Activated B cell treated with CpG ODN at 0.5 μM for 24 hours (primary cell): ENCODE measurements at regions not wholly inside any gene's neighbourhood (a gene's known extent, or its start where the extent isn't known, plus 50 kb on each side); places are given as distances from the start of the nearest gene placed in this dataset.
"Not testable (repeated sequence)": the region's sequence is repeated elsewhere in the genome, so short reads cannot be mapped to it uniquely, and the experiment has no call there.

Experiments
- ATAC-seq: fragments of 200-7000 bp; cut with Tn5 transposase; one replicate; pipeline ENCODE4 v1.10.0; 2021; ENCODE audit warnings: low read depth, mild to moderate bottlenecking, moderate library complexity
- CTCF ChIA-PET: fragments of 350-600 bp; sonication (Branson Sonifier 250); formaldehyde crosslinking; loops from one replicate; lab custom pipeline; 2021; ENCODE audit warnings: antibody characterized with exemption; lab: Charles Lee
- POLR2A ChIA-PET: fragments of 350-600 bp; sonication (Branson Sonifier 250); formaldehyde crosslinking; loops from one replicate; lab custom pipeline; 2021; ENCODE audit warnings: antibody characterized with exemption; lab: Charles Lee
- DNase-seq: peaks from one replicate; pipeline ENCODE4 v3.0.0; 2022
- H3K27ac Mint-ChIP-seq: one replicate; pipeline ENCODE4 v1.8.0; 2020; ENCODE audit warnings: mixed read lengths
- H3K27me3 Mint-ChIP-seq: one replicate; pipeline ENCODE4 v1.8.0; 2021; ENCODE audit warnings: mixed read lengths
- H3K36me3 Mint-ChIP-seq: one replicate; pipeline ENCODE4 v1.8.0; 2021; ENCODE audit warnings: low read depth, mixed read lengths
- H3K4me1 Mint-ChIP-seq: one replicate; pipeline ENCODE4 v1.8.0; 2021; ENCODE audit warnings: mixed read lengths
- H3K4me3 Mint-ChIP-seq: one replicate; pipeline ENCODE4 v1.8.0; 2020; ENCODE audit warnings: mild to moderate bottlenecking, mixed read lengths
- H3K9me3 Mint-ChIP-seq: one replicate; pipeline ENCODE4 v1.8.0; 2020; ENCODE audit warnings: mixed read lengths
- CTCF ChIP-seq: fragments of 200-600 bp; IDR thresholded peaks from one replicate; pipeline ENCODE4 v1.8.0; 2022; ENCODE audit warnings: antibody characterized with exemption, mild to moderate bottlenecking
- intact Hi-C: fragments of 100-400 bp; cut with micrococcal nuclease; formaldehyde crosslinking; loops from one replicate; pipeline ENCODE4 v1.15.1; 2024

DNA sequence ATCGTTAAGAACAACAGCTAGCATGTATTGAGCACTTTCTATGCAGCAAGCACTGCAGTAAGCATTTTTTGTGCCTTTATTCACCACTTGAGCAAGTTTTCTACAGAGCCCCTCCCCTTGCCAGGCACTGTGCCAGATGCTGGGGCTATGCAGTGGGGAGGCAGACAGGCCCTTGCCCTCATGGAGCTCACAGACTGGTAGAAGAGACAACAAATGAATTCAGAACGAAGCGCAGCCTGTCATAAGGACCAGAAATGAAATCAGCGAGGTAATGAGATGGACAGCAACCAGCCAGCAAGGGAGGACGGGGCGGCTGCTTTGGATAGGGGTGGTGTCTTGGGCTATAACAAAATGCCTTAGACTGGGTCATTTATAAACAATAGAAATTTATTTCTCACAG is 68.8 kb downstream of the C9orf50 start:
- no peak for DNase-seq
- ATAC-seq, result no peak
- CTCF ChIA-PET, result no interaction called here
- Mint-ChIP-seq H3K27me3 (peaks cover 33% of the 10 kb centered on the region), H3K9me3 (no peaks in the 10 kb centered on the region), H3K4me1 (peaks cover 4% of the 10 kb centered on the region), H3K4me3 (no peak overlapping the region), H3K36me3 (no peaks in the 10 kb centered on the region), H3K27ac (no peak overlapping the region)
- POLR2A ChIA-PET, result no interaction called here
- TF ChIP-seq CTCF, result no peak
- intact Hi-C loops, result no loop called here

- Mint-ChIP-seq H3K9me3 (no peaks in the 10 kb centered on the region), H3K4me1 (peaks cover 4% of the 10 kb centered on the region), H3K27ac (no peak overlapping the region), H3K27me3 (peaks cover 36% of the 10 kb centered on the region), H3K36me3 (no peaks in the 10 kb centered on the region), H3K4me3 (no peak overlapping the region)
- POLR2A ChIA-PET, result no interaction called here
- CTCF ChIA-PET, result no interaction called here
- TF ChIP-seq CTCF, result no peak
- ATAC-seq (no peak), DNase-seq (no peak)
- intact Hi-C loops, result no loop called here
These were observed 69.4 kb downstream of the C9orf50 start for GRCh38 chr9:129551393-129551973.

- H3K27ac Mint-ChIP-seq, H3K9me3 Mint-ChIP-seq, H3K4me1 Mint-ChIP-seq, ATAC-seq, POLR2A ChIA-PET, CTCF ChIA-PET, DNase-seq, H3K36me3 Mint-ChIP-seq, intact Hi-C loops, H3K4me3 Mint-ChIP-seq: not testable (repeated sequence)
- peaks cover 41% of the 10 kb centered on the region for H3K27me3 Mint-ChIP-seq
These were observed 69.9 kb downstream of the C9orf50 start for GRCh38 chr9:129550977-129551376.

DNA sequence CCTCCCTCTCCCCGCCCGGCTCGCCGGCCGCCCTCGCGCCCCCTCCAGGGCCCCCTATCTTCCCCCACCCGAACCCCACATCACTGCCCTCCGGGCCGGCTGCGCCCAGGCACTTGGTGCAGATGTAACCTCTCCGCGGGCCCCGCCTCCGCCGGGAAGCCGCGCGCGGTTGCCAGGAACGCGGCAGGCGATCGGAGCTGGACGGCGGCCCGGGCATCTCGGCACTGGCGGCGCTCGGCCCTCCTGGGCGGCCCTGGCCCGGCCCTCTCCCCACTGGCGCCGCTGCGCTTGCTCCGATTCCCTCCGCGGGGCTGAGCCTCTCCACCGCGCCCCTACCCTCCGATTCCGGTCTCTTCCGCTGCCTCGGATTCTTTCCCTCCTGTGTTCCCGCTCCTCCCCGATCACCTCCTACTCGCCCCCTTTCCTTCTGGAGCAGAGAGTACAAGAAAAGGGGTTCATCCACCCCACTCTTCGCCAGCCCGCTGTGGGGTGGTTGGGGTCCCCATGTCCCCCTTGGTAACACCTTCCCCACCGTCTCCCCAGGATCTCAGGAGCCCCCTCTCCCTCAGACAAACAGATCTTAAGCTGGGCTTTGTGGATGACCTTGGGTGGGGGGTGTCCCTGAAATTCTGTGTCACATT is 70.6 kb downstream of the C9orf50 start:
- POLR2A ChIA-PET, result interaction anchor here (0.6 kb wide), 1 partner anchor 88 kb away, joined by 5 read pairs; no protein-coding TSS in a partner anchor
- ATAC-seq, result no peak

DNA sequence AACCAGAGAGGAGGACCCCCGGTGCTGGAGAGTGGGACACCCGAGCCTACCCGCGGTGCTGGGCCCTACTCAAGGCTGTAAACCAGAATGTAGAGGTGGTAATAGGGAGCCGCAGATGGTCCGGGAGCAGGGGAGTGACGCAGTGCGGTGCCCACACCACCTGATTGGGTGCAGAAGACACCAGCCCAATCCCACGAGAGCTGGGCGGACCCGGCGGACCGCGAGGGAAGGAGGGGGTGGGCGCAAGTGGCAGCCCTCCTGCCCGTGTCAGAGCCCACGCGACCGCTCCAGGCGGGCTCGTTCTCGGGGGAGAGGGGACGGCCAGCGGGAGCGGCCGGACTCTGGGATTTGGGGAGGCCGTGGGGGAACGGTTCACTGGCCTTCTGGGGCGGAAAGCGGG is 71.2 kb downstream of the C9orf50 start:
- Mint-ChIP-seq H3K27me3 (peaks cover 45% of the 10 kb centered on the region), H3K27ac (no peak overlapping the region), H3K4me3 (no peak overlapping the region), H3K36me3 (no peaks in the 10 kb centered on the region), H3K9me3 (no peaks in the 10 kb centered on the region), H3K4me1 (peaks cover 4% of the 10 kb centered on the region)
- intact Hi-C loops, result no loop called here
- DNase-seq (no peak), ATAC-seq (no peak)
- TF ChIP-seq CTCF, result no peak
- ChIA-PET POLR2A (no interaction called here), CTCF (no interaction called here)

More for the DNA sequence above, 70.6 kb downstream of the C9orf50 start:
- H3K36me3 Mint-ChIP-seq, result no peaks in the 10 kb centered on the region
- peaks cover 4% of the 10 kb centered on the region for H3K4me1 Mint-ChIP-seq
- DNase-seq, result no peak
- no peak overlapping the region for H3K27ac Mint-ChIP-seq
- TF ChIP-seq CTCF, result no peak
- H3K4me3 Mint-ChIP-seq, result peak overlapping the region; percentile 17
- intact Hi-C loops, result no loop called here
- CTCF ChIA-PET, result no interaction called here
- H3K27me3 Mint-ChIP-seq, result peaks cover 41% of the 10 kb centered on the region
- no peaks in the 10 kb centered on the region for H3K9me3 Mint-ChIP-seq
